GM18951 (cell line): ENCODE measurements at regions not wholly inside any gene's neighbourhood (a gene's known extent, or its start where the extent isn't known, plus 50 kb on each side); places are given as distances from the start of the nearest gene placed in this dataset.
"Not testable (repeated sequence)": the region's sequence is repeated elsewhere in the genome, so short reads cannot be mapped to it uniquely, and the experiment has no call there.

Experiments
- POLR2A ChIP-seq: IDR thresholded peaks from 4 replicates; pipeline ENCODE4 v1.6.1; 2011; ENCODE audit warnings: mild to moderate bottlenecking; ENCODE audit not compliant: insufficient read length, insufficient read depth; ENCODE audit errors: extremely low read depth
- in situ Hi-C: fragments of 300-500 bp; cut with MboI; formaldehyde crosslinking; loops from one replicate; pipeline ENCODE4 v1.12.0; 2022; ENCODE audit warnings: low sequenced_read_pairs, mixed read lengths, inconsistent platforms; ENCODE audit not compliant: unreplicated experiment

GRCh38 chr1:73516451-73516850 lies 681.5 kb downstream of the LRRIQ3 start:
- in situ Hi-C loops: no loop called here
- TF ChIP-seq POLR2A: no peak

- in situ Hi-C loops: no loop called here
- no peak for TF ChIP-seq POLR2A
Observed at GRCh38 chr1:73511038-73511437, 686.9 kb downstream of the LRRIQ3 start.

- in situ Hi-C loops: no loop called here
Observed at GRCh38 chr1:73500154-73500553, 697.8 kb downstream of the LRRIQ3 start.

GRCh38 chr1:73499671-73500070 lies 698.3 kb downstream of the LRRIQ3 start:
- in situ Hi-C loops: no loop called here
- TF ChIP-seq POLR2A: no peak

More at GRCh38 chr1:73500154-73500553, 697.8 kb downstream of the LRRIQ3 start:
- no peak for TF ChIP-seq POLR2A

- in situ Hi-C loops: no loop called here
- TF ChIP-seq POLR2A: no peak
Observed at GRCh38 chr1:73491621-73492020, 706.4 kb downstream of the LRRIQ3 start.

- no peak for TF ChIP-seq POLR2A
- in situ Hi-C loops: no loop called here
Observed at GRCh38 chr1:73475316-73475870, 722.6 kb downstream of the LRRIQ3 start.

GRCh38 chr1:73472810-73473209 lies 725.2 kb downstream of the LRRIQ3 start:
- in situ Hi-C loops: no loop called here
- TF ChIP-seq POLR2A: no peak

GRCh38 chr1:73467731-73468130 lies 730.2 kb downstream of the LRRIQ3 start:
- TF ChIP-seq POLR2A: no peak
- in situ Hi-C loops: no loop called here

GRCh38 chr1:73463873-73464272 lies 734.1 kb downstream of the LRRIQ3 start:
- no peak for TF ChIP-seq POLR2A
- in situ Hi-C loops: no loop called here

- no peak for TF ChIP-seq POLR2A
- in situ Hi-C loops: no loop called here
Observed at GRCh38 chr1:73452522-73452921, 745.5 kb downstream of the LRRIQ3 start.

- in situ Hi-C loops: not testable (repeated sequence)
Observed at GRCh38 chr1:73450668-73451067, 747.3 kb downstream of the LRRIQ3 start.

- TF ChIP-seq POLR2A: no peak
- in situ Hi-C loops: no loop called here
Observed at GRCh38 chr1:73411479-73411878, 786.5 kb downstream of the LRRIQ3 start.

GRCh38 chr1:73401666-73402065 lies 796.3 kb downstream of the LRRIQ3 start:
- TF ChIP-seq POLR2A: no peak
- in situ Hi-C loops: no loop called here

GRCh38 chr1:73382966-73383365 lies 815.0 kb downstream of the LRRIQ3 start:
- TF ChIP-seq POLR2A: no peak
- in situ Hi-C loops: no loop called here
